Testis (tissue), 2 donors: ENCODE measurements at regions not wholly inside any gene's neighbourhood (a gene's known extent, or its start where the extent isn't known, plus 50 kb on each side); places are given as distances from the start of the nearest gene placed in this dataset.

Source experiments
- CTCF ChIP-seq, 3 experiments: fragments of 450-650 bp in 2 of 3; fragments of 200-600 bp in 1 of 3; sonication (generic) in 1 of 3; IDR thresholded peaks; one replicate each; pipeline ENCODE4 v1.5.1; 2016 to 2019; ENCODE audit warnings: antibody characterized with exemption in 3 of 3, mild to moderate bottlenecking in 2 of 3, moderate library complexity in 1 of 3
- POLR2A ChIP-seq: fragments of 450-650 bp; IDR thresholded peaks from one replicate; pipeline ENCODE4 v1.6.1; 2017; ENCODE audit warnings: antibody characterized with exemption, mild to moderate bottlenecking, moderate library complexity

- TF ChIP-seq POLR2A = no peak
- TF ChIP-seq CTCF (IDR thresholded peaks at IDR 0.05) = no peak
These were observed 130.2 kb downstream of the OSR1 start for GRCh38 chr2:19228181-19228593.
